Trophoblast cell (in vitro differentiated cells and primary cell): ENCODE measurements at regions not wholly inside any gene's neighbourhood (a gene's known extent, or its start where the extent isn't known, plus 50 kb on each side); places are given as distances from the start of the nearest gene placed in this dataset.
A peak's percentile ranks its signal among the peaks of the same experiment; 100 is the strongest.

Experiments
- DNase-seq, 2 donors: peaks; one replicate each; pipeline ENCODE4 v3.0.0-alpha.2; 2016
- H2AFZ ChIP-seq: 2 replicates; pipeline ENCODE4 v1.6.1; 2013; ENCODE audit warnings: low read length, moderate library complexity, mild to moderate bottlenecking; ENCODE audit not compliant: insufficient read depth, poor library complexity
- H2AK5ac ChIP-seq: 2 replicates; pipeline ENCODE4 v1.6.1; 2013; ENCODE audit warnings: mild to moderate bottlenecking, low read length
- H2BK120ac ChIP-seq: 2 replicates; pipeline ENCODE4 v1.6.1; 2013; ENCODE audit warnings: low read length, mild to moderate bottlenecking, moderate library complexity; ENCODE audit not compliant: insufficient read depth, poor library complexity
- H2BK12ac ChIP-seq: 2 replicates; pipeline ENCODE4 v1.6.1; 2013; ENCODE audit warnings: mild to moderate bottlenecking, low read length, moderate library complexity
- H2BK5ac ChIP-seq: 2 replicates; pipeline ENCODE4 v1.6.1; 2013; ENCODE audit warnings: low read length, low read depth, moderate library complexity, mild to moderate bottlenecking; ENCODE audit not compliant: poor library complexity
- H3K14ac ChIP-seq: 2 replicates; pipeline ENCODE4 v1.6.1; 2013; ENCODE audit warnings: mild to moderate bottlenecking, low read length
- H3K18ac ChIP-seq: 2 replicates; pipeline ENCODE4 v1.6.1; 2013; ENCODE audit warnings: mild to moderate bottlenecking, low read length
- H3K23ac ChIP-seq: 2 replicates; pipeline ENCODE4 v1.6.1; 2013; ENCODE audit warnings: low read length
- H3K27ac ChIP-seq: 2 replicates; pipeline ENCODE4 v1.5.1; 2013; ENCODE audit warnings: low read depth, mild to moderate bottlenecking, inconsistent platforms, low read length, moderate library complexity
- H3K27me3 ChIP-seq: 2 replicates; pipeline ENCODE4 v1.6.1; 2013; ENCODE audit warnings: inconsistent platforms, mild to moderate bottlenecking, low read length, moderate library complexity; ENCODE audit not compliant: insufficient read depth
- H3K36me3 ChIP-seq, 2 experiments: 1 replicate in 1 of 2; 2 replicates in 1 of 2; pipeline ENCODE4 v1.6.1; 2013; ENCODE audit warnings: low read length in 2 of 2, mild to moderate bottlenecking in 2 of 2, moderate library complexity in 1 of 2; ENCODE audit not compliant: insufficient read depth in 2 of 2, control insufficient read depth in 1 of 2
- H3K4ac ChIP-seq: 2 replicates; pipeline ENCODE4 v1.6.1; 2013; ENCODE audit warnings: low read depth, mild to moderate bottlenecking, low read length, moderate library complexity
- H3K4me1 ChIP-seq, 2 experiments: 1 replicate in 1 of 2; 2 replicates in 1 of 2; pipeline ENCODE4 v1.6.1; 2013; ENCODE audit warnings: low read length in 2 of 2, mild to moderate bottlenecking in 2 of 2, moderate library complexity in 1 of 2; ENCODE audit not compliant: insufficient read depth in 2 of 2, control insufficient read depth in 1 of 2
- H3K4me2 ChIP-seq: 2 replicates; pipeline ENCODE4 v1.6.1; 2013; ENCODE audit warnings: inconsistent platforms, mild to moderate bottlenecking, low read length, moderate library complexity
- H3K4me3 ChIP-seq: 2 replicates; pipeline ENCODE4 v1.5.1; 2013; ENCODE audit warnings: mild to moderate bottlenecking, low read depth, low read length, inconsistent platforms
- H3K79me1 ChIP-seq: one replicate; pipeline ENCODE4 v1.6.1; 2013; ENCODE audit warnings: low read length
- H3K79me2 ChIP-seq: 2 replicates; pipeline ENCODE4 v1.6.1; 2013; ENCODE audit warnings: low read length, mild to moderate bottlenecking; ENCODE audit not compliant: control insufficient read depth, insufficient read depth, poor library complexity
- H3K9ac ChIP-seq: 2 replicates; pipeline ENCODE4 v1.6.1; 2013; ENCODE audit warnings: mild to moderate bottlenecking, low read length
- H3K9me3 ChIP-seq: 2 replicates; pipeline ENCODE4 v1.6.1; 2013; ENCODE audit warnings: low read depth, mild to moderate bottlenecking, control low read depth, inconsistent platforms, low read length; ENCODE audit not compliant: insufficient read depth
- H4K12ac ChIP-seq: 2 replicates; pipeline ENCODE4 v1.6.1; 2013; ENCODE audit warnings: low read depth, mild to moderate bottlenecking, low read length, moderate library complexity
- H4K8ac ChIP-seq: 2 replicates; pipeline ENCODE4 v1.6.1; 2013; ENCODE audit warnings: low read depth, mild to moderate bottlenecking, low read length, moderate library complexity
- H4K91ac ChIP-seq: one replicate; pipeline ENCODE4 v1.6.1; 2013; ENCODE audit warnings: low read depth, mild to moderate bottlenecking, low read length, moderate library complexity
- WGBS: extraction: QIAGEN DNeasy Blood & Tissue Kit; methylation state at CpG from one replicate; pipeline ENCODE4 v1.1.7; 2013; ENCODE audit warnings: missing lambda C conversion rate; ENCODE audit not compliant: insufficient read length, insufficient coverage; ENCODE audit errors: extremely low coverage; 5-methylcytosine and 5-hydroxymethylcytosine counted together

DNA sequence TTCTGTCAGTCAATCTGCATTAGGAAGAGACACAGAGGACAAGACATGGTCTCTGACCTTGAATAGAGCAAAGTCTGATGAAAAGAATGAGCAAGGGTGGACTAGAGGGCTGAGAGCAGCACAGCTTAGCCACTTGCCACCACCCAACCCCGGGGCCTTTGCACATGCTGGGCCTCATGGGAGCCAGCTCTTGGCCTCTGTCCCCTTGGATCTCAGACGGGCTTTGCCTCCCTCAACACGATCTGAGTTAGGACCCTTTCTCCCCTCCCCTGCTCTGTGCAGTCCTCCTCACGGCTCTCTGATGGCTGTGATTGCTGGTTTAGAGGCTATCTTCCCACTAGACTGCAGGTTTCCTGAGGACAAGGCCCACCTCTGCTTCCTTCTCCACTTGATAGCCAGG lies 131.6 kb upstream of the B3GAT1 start:
- Histone ChIP-seq H3K18ac (no peak overlapping the region), H2BK12ac (peak overlapping the region; percentile 92), H3K23ac (no peak overlapping the region), H3K27me3 (no peaks in the 10 kb centered on the region), H3K14ac (peak overlapping the region; percentile 0), H3K4ac (no peak overlapping the region), H3K4me3 (no peak overlapping the region), H3K36me3 (no peaks in the 10 kb centered on the region), H3K9ac (no peak overlapping the region), H2BK120ac (peak overlapping the region; percentile 82), H4K12ac (no peak overlapping the region), H3K79me1 (peaks cover 23% of the 10 kb centered on the region), H2AFZ (no peak overlapping the region), H3K9me3 (peaks cover 4% of the 10 kb centered on the region), H3K4me1 (peaks cover 18 to 27% of the 10 kb centered on the region in 2 experiments), H2AK5ac (no peak overlapping the region), H4K91ac (peak overlapping the region; percentile 94), H3K4me2 (no peak overlapping the region), H2BK5ac (peak overlapping the region; percentile 11), H3K79me2 (peaks cover 8% of the 10 kb centered on the region), H4K8ac (no peak overlapping the region), H3K27ac (peak overlapping the region; percentile 23)
- DNase-seq: no peak
- WGBS: no CpG with 5 or more reads among the region's 4 CpGs

DNA sequence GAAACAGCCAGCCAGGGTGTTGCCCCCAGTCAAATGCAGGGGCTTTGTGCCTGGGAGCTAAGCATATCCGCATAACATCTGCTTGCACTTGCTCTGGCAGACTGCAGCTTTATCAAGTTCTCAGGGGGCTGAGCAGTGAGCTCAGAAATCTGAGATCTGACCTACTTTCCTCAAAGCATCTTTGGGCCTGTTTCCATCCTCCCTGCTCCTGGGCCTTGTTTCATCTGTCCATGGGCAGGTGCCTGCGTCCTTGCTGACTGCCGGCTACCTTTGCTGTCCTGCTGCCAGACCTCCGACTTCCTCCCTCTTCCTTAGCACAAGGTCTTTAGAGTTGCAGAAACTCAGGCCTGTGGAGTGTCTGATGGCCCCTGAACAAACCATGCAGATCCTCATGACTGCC lies 131.2 kb upstream of the B3GAT1 start:
- Histone ChIP-seq H3K4me2 (no peak overlapping the region), H2BK5ac (peak overlapping the region; percentile 11), H3K14ac (peak overlapping the region; percentile 41), H3K23ac (no peak overlapping the region), H2BK120ac (peak overlapping the region; percentile 82), H3K79me1 (peaks cover 23% of the 10 kb centered on the region), H3K36me3 (no peaks in the 10 kb centered on the region), H3K79me2 (peaks cover 8% of the 10 kb centered on the region), H3K4ac (peak overlapping the region; percentile 53), H3K18ac (peak overlapping the region; percentile 91), H3K27ac (peak overlapping the region; percentile 21), H4K91ac (peak overlapping the region; percentile 94), H3K27me3 (no peaks in the 10 kb centered on the region), H2BK12ac (peak overlapping the region; percentile 92), H3K9ac (no peak overlapping the region), H3K9me3 (peaks cover 4% of the 10 kb centered on the region), H3K4me3 (no peak overlapping the region), H4K12ac (no peak overlapping the region), H2AK5ac (peak overlapping the region; percentile 88), H2AFZ (no peak overlapping the region), H4K8ac (no peak overlapping the region), H3K4me1 (peaks cover 18 to 27% of the 10 kb centered on the region in 2 experiments)
- DNase-seq: no peak
- no CpG with 5 or more reads among the region's 4 CpGs for WGBS

- Histone ChIP-seq H3K9ac (no peak overlapping the region), H4K91ac (peak overlapping the region; percentile 94), H4K12ac (no peak overlapping the region), H2BK12ac (peak overlapping the region; percentile 92), H3K79me1 (peaks cover 23% of the 10 kb centered on the region), H3K4me3 (no peak overlapping the region), H3K36me3 (no peaks in the 10 kb centered on the region), H3K23ac (no peak overlapping the region), H2BK5ac (peak overlapping the region; percentile 78), H3K4ac (peak overlapping the region; percentile 53), H4K8ac (peak overlapping the region; percentile 70), H3K18ac (peak overlapping the region; percentile 91), H2AFZ (no peak overlapping the region), H3K27ac (peak overlapping the region; percentile 37), H3K4me1 (peaks cover 18 to 27% of the 10 kb centered on the region in 2 experiments), H3K79me2 (peaks cover 8% of the 10 kb centered on the region), H3K14ac (peak overlapping the region; percentile 41), H3K4me2 (no peak overlapping the region), H2AK5ac (peak overlapping the region; percentile 88), H3K9me3 (peaks cover 4% of the 10 kb centered on the region), H2BK120ac (peak overlapping the region; percentile 82), H3K27me3 (no peaks in the 10 kb centered on the region)
- no CpG with 5 or more reads among the region's 10 CpGs for WGBS
- peak; percentile 95 to 96 for DNase-seq
Measured at GRCh38 chr11:134542401-134543165, 130.5 kb upstream of the B3GAT1 start.

GRCh38 chr11:134541951-134542350 lies 129.9 kb upstream of the B3GAT1 start:
- no peak for DNase-seq
- peak overlapping the region; percentile 59 for H2AK5ac ChIP-seq
- H2AFZ ChIP-seq: peak overlapping the region; percentile 4
- H2BK120ac ChIP-seq: peak overlapping the region; percentile 69
- no peaks in the 10 kb centered on the region for H3K36me3 ChIP-seq
- no peak overlapping the region for H3K4me3 ChIP-seq
- H3K4ac ChIP-seq: peak overlapping the region; percentile 24
- H3K18ac ChIP-seq: peak overlapping the region; percentile 40
- H3K23ac ChIP-seq: no peak overlapping the region
- H3K14ac ChIP-seq: peak overlapping the region; percentile 52
- no peak overlapping the region for H3K9ac ChIP-seq
- H4K8ac ChIP-seq: peak overlapping the region; percentile 23
- peak overlapping the region; percentile 19 for H2BK5ac ChIP-seq
- no peak overlapping the region for H3K4me2 ChIP-seq
- peaks cover 8% of the 10 kb centered on the region for H3K79me2 ChIP-seq
- H3K4me1 ChIP-seq: peaks cover 18 to 27% of the 10 kb centered on the region in 2 experiments
- H3K27ac ChIP-seq: peak overlapping the region; percentile 37
- peak overlapping the region; percentile 90 for H4K91ac ChIP-seq
- WGBS: no CpG with 5 or more reads among the region's 4 CpGs
- no peaks in the 10 kb centered on the region for H3K27me3 ChIP-seq
- H4K12ac ChIP-seq: no peak overlapping the region
- peaks cover 23% of the 10 kb centered on the region for H3K79me1 ChIP-seq
- peaks cover 4% of the 10 kb centered on the region for H3K9me3 ChIP-seq
- peak overlapping the region; percentile 74 for H2BK12ac ChIP-seq
